ENCODE measurements at regions not wholly inside any gene's neighbourhood (a gene's known extent, or its start where the extent isn't known, plus 50 kb on each side); places are given as distances from the start of the nearest gene placed in this dataset.

GRCh38 chr1:232452117-232452516 is 177.8 kb downstream of the SIPA1L2 start:
- Histone ChIP-seq H3K27ac (ENCODE audit: low read length, poor library complexity, severe bottlenecking) (no peak overlapping the region), H3K36me3 (ENCODE audit: control insufficient read depth in 1 of 2, insufficient read depth in 2 of 2, low read depth in 1 of 2, low read length in 2 of 2) (peaks cover 0 to 7% of the 10 kb centered on the region in 2 experiments), H2AFZ (ENCODE audit: low read depth, low read length) (no peak overlapping the region), H3K14ac (ENCODE audit: low read length in 2 of 2) (no peak overlapping the region), H3K4me3 (ENCODE audit: insufficient read depth in 1 of 2, low read depth in 1 of 2, low read length in 2 of 2) (no peak overlapping the region), H3K4me2 (ENCODE audit: low read length, poor library complexity, severe bottlenecking) (no peak overlapping the region), H4K8ac (ENCODE audit: low read length) (no peak overlapping the region), H3K9me3 (ENCODE audit: control insufficient read depth, low read length) (no peaks in the 10 kb centered on the region), H2BK15ac (ENCODE audit: low read depth, poor library complexity, severe bottlenecking) (no peak overlapping the region), H3K9ac (ENCODE audit: low read length) (no peak overlapping the region), H3K18ac (ENCODE audit: low read depth in 1 of 2, low read length in 2 of 2) (no peak overlapping the region), H2BK120ac (ENCODE audit: low read depth, low read length) (no peak overlapping the region), H4K91ac (ENCODE audit: low read length) (no peak overlapping the region), H3K4ac (ENCODE audit: low read depth in 1 of 2, low read length in 2 of 2) (no peak overlapping the region), H2BK12ac (ENCODE audit: low read length in 2 of 2) (no peak overlapping the region), H2BK5ac (ENCODE audit: low read depth, low read length, poor library complexity, severe bottlenecking) (no peak overlapping the region), H3K4me1 (ENCODE audit: control insufficient read depth, insufficient read depth, low read depth, low read length) (no peaks in the 10 kb centered on the region), H3K23ac (ENCODE audit: low read length in 2 of 2) (no peak overlapping the region), H3K27me3 (ENCODE audit: control insufficient read depth in 1 of 2, insufficient read depth in 1 of 2, low read length in 2 of 2) (no peaks in the 10 kb centered on the region), H3K79me1 (replicated peaks; ENCODE audit: low read length, poor library complexity, severe bottlenecking) (peaks cover 21% of the 10 kb centered on the region), H2AK5ac (ENCODE audit: low read length, severe bottlenecking) (no peak overlapping the region)
- 100% methylated on average over 3 of the region's 3 CpGs for WGBS
- DNase-seq, result no peak

GRCh38 chr1:232451506-232451905 is 178.4 kb downstream of the SIPA1L2 start:
- DNase-seq, result no peak
- Histone ChIP-seq H3K4me1 (ENCODE audit: control insufficient read depth, insufficient read depth, low read depth, low read length) (no peaks in the 10 kb centered on the region), H3K36me3 (ENCODE audit: control insufficient read depth in 1 of 2, insufficient read depth in 2 of 2, low read depth in 1 of 2, low read length in 2 of 2) (peaks cover 0 to 7% of the 10 kb centered on the region in 2 experiments), H3K9ac (ENCODE audit: low read length) (no peak overlapping the region), H2BK5ac (ENCODE audit: low read depth, low read length, poor library complexity, severe bottlenecking) (no peak overlapping the region), H2BK15ac (ENCODE audit: low read depth, poor library complexity, severe bottlenecking) (no peak overlapping the region), H3K9me3 (ENCODE audit: control insufficient read depth, low read length) (no peaks in the 10 kb centered on the region), H3K23ac (ENCODE audit: low read length in 2 of 2) (no peak overlapping the region), H2BK120ac (ENCODE audit: low read depth, low read length) (no peak overlapping the region), H3K4me2 (ENCODE audit: low read length, poor library complexity, severe bottlenecking) (no peak overlapping the region), H4K91ac (ENCODE audit: low read length) (no peak overlapping the region), H2AFZ (ENCODE audit: low read depth, low read length) (no peak overlapping the region), H3K18ac (ENCODE audit: low read depth in 1 of 2, low read length in 2 of 2) (no peak overlapping the region), H2BK12ac (ENCODE audit: low read length in 2 of 2) (no peak overlapping the region), H3K14ac (ENCODE audit: low read length in 2 of 2) (no peak overlapping the region), H4K8ac (ENCODE audit: low read length) (no peak overlapping the region), H2AK5ac (ENCODE audit: low read length, severe bottlenecking) (no peak overlapping the region), H3K27ac (ENCODE audit: low read length, poor library complexity, severe bottlenecking) (no peak overlapping the region), H3K79me1 (replicated peaks; ENCODE audit: low read length, poor library complexity, severe bottlenecking) (peaks cover 23% of the 10 kb centered on the region), H3K27me3 (ENCODE audit: control insufficient read depth in 1 of 2, insufficient read depth in 1 of 2, low read length in 2 of 2) (no peaks in the 10 kb centered on the region), H3K4ac (ENCODE audit: low read depth in 1 of 2, low read length in 2 of 2) (no peak overlapping the region), H3K4me3 (ENCODE audit: insufficient read depth in 1 of 2, low read depth in 1 of 2, low read length in 2 of 2) (no peak overlapping the region)
- WGBS, result 98% methylated on average over 2 of the region's 2 CpGs

- Histone ChIP-seq H3K79me1 (replicated peaks; ENCODE audit: low read length, poor library complexity, severe bottlenecking) (peaks cover 20% of the 10 kb centered on the region), H2AFZ (ENCODE audit: low read depth, low read length) (no peak overlapping the region), H3K27me3 (ENCODE audit: control insufficient read depth in 1 of 2, insufficient read depth in 1 of 2, low read length in 2 of 2) (no peaks in the 10 kb centered on the region), H3K23ac (ENCODE audit: low read length in 2 of 2) (no peak overlapping the region), H3K4ac (ENCODE audit: low read depth in 1 of 2, low read length in 2 of 2) (no peak overlapping the region), H3K36me3 (ENCODE audit: control insufficient read depth in 1 of 2, insufficient read depth in 2 of 2, low read depth in 1 of 2, low read length in 2 of 2) (peaks cover 0 to 7% of the 10 kb centered on the region in 2 experiments), H3K4me2 (ENCODE audit: low read length, poor library complexity, severe bottlenecking) (no peak overlapping the region), H3K4me3 (ENCODE audit: insufficient read depth in 1 of 2, low read depth in 1 of 2, low read length in 2 of 2) (no peak overlapping the region), H4K8ac (ENCODE audit: low read length) (no peak overlapping the region), H2AK5ac (ENCODE audit: low read length, severe bottlenecking) (no peak overlapping the region), H2BK15ac (ENCODE audit: low read depth, poor library complexity, severe bottlenecking) (no peak overlapping the region), H3K14ac (ENCODE audit: low read length in 2 of 2) (no peak overlapping the region), H2BK120ac (ENCODE audit: low read depth, low read length) (no peak overlapping the region), H3K27ac (ENCODE audit: low read length, poor library complexity, severe bottlenecking) (no peak overlapping the region), H2BK12ac (ENCODE audit: low read length in 2 of 2) (no peak overlapping the region), H3K9ac (ENCODE audit: low read length) (no peak overlapping the region), H4K91ac (ENCODE audit: low read length) (no peak overlapping the region), H3K4me1 (ENCODE audit: control insufficient read depth, insufficient read depth, low read depth, low read length) (no peaks in the 10 kb centered on the region), H3K9me3 (ENCODE audit: control insufficient read depth, low read length) (no peaks in the 10 kb centered on the region), H3K18ac (ENCODE audit: low read depth in 1 of 2, low read length in 2 of 2) (no peak overlapping the region), H2BK5ac (ENCODE audit: low read depth, low read length, poor library complexity, severe bottlenecking) (no peak overlapping the region)
- DNase-seq, result no peak
- 100% methylated on average over 1 of the region's 1 CpG for WGBS
These were observed 179.3 kb downstream of the SIPA1L2 start for GRCh38 chr1:232450615-232451014.

GRCh38 chr1:232447125-232447524 is 182.8 kb downstream of the SIPA1L2 start:
- no peak overlapping the region for H2BK15ac ChIP-seq (ENCODE audit: low read depth, poor library complexity, severe bottlenecking)
- H4K91ac ChIP-seq (ENCODE audit: low read length), result no peak overlapping the region
- no peak overlapping the region for H2AFZ ChIP-seq (ENCODE audit: low read depth, low read length)
- no peak overlapping the region for H2BK120ac ChIP-seq (ENCODE audit: low read depth, low read length)
- 93% methylated on average over 2 of the region's 2 CpGs for WGBS
- H3K9ac ChIP-seq (ENCODE audit: low read length), result no peak overlapping the region
- no peaks in the 10 kb centered on the region for H3K9me3 ChIP-seq (ENCODE audit: control insufficient read depth, low read length)
- no peak overlapping the region for H3K4ac ChIP-seq (ENCODE audit: low read depth in 1 of 2, low read length in 2 of 2)
- DNase-seq, result no peak
- no peak overlapping the region for H3K27ac ChIP-seq (ENCODE audit: low read length, poor library complexity, severe bottlenecking)
- no peaks in the 10 kb centered on the region for H3K27me3 ChIP-seq (ENCODE audit: control insufficient read depth in 1 of 2, insufficient read depth in 1 of 2, low read length in 2 of 2)
- H4K8ac ChIP-seq (ENCODE audit: low read length), result no peak overlapping the region
- H2BK12ac ChIP-seq (ENCODE audit: low read length in 2 of 2), result no peak overlapping the region
- H2BK5ac ChIP-seq (ENCODE audit: low read depth, low read length, poor library complexity, severe bottlenecking), result no peak overlapping the region
- peaks cover 13% of the 10 kb centered on the region for H3K79me1 ChIP-seq (replicated peaks; ENCODE audit: low read length, poor library complexity, severe bottlenecking)
- H3K4me2 ChIP-seq (ENCODE audit: low read length, poor library complexity, severe bottlenecking), result no peak overlapping the region
- no peak overlapping the region for H3K23ac ChIP-seq (ENCODE audit: low read length in 2 of 2)
- peaks cover 7% of the 10 kb centered on the region for H3K4me1 ChIP-seq (ENCODE audit: control insufficient read depth, insufficient read depth, low read depth, low read length)
- no peak overlapping the region for H3K4me3 ChIP-seq (ENCODE audit: insufficient read depth in 1 of 2, low read depth in 1 of 2, low read length in 2 of 2)
- no peak overlapping the region for H3K18ac ChIP-seq (ENCODE audit: low read depth in 1 of 2, low read length in 2 of 2)
- peaks cover 6 to 20% of the 10 kb centered on the region in 2 experiments for H3K36me3 ChIP-seq (ENCODE audit: control insufficient read depth in 1 of 2, insufficient read depth in 2 of 2, low read depth in 1 of 2, low read length in 2 of 2)
- H2AK5ac ChIP-seq (ENCODE audit: low read length, severe bottlenecking), result no peak overlapping the region
- H3K14ac ChIP-seq (ENCODE audit: low read length in 2 of 2), result no peak overlapping the region

All from mesenchymal stem cell (in vitro differentiated cells and primary cell).